ENCODE measurements at regions not wholly inside any gene's neighbourhood (a gene's known extent, or its start where the extent isn't known, plus 50 kb on each side); places are given as distances from the start of the nearest gene placed in this dataset.
A peak's percentile ranks its signal among the peaks of the same experiment; 100 is the strongest.

DNA sequence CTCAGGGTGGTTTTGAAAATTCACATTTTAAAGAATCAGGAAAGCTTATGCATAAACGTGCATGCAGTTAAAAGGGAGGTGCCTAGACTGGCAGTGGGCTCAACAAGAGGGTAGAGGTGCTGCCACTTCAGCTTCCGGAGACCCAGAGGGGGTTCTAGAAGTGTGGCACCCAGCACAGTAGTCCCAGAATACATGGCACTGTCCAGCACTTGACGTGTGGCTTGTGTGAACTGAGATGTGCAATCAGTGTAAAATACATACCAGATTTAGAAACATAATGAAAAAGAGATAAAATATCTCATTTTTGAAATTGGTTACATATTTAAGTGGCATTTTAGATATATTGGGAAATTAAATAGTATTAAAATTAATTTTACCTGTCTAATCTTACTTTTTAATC lies 89.3 kb downstream of the RIN2 start:
- Histone ChIP-seq H3K27ac (no peak overlapping the region), H3K4me1 (ENCODE audit: low read depth, poor library complexity, severe bottlenecking) (peaks cover 13% of the 10 kb centered on the region), H3K27me3 (ENCODE audit: insufficient read depth, low read depth) (no peaks in the 10 kb centered on the region), H3K4me3 (IDR thresholded peaks at IDR 0.05; ENCODE audit: insufficient read depth, low read depth, low read length) (no peak overlapping the region), H3K36me3 (ENCODE audit: insufficient read depth) (no peaks in the 10 kb centered on the region), H3K9ac (no peak overlapping the region), H3K79me2 (ENCODE audit: insufficient read depth, low read depth) (no peaks in the 10 kb centered on the region), H2AFZ (ENCODE audit: low read depth) (no peak overlapping the region), H4K20me1 (ENCODE audit: insufficient read depth) (no peaks in the 10 kb centered on the region), H3K4me2 (no peak overlapping the region)
- TF ChIP-seq, protein P1, sequence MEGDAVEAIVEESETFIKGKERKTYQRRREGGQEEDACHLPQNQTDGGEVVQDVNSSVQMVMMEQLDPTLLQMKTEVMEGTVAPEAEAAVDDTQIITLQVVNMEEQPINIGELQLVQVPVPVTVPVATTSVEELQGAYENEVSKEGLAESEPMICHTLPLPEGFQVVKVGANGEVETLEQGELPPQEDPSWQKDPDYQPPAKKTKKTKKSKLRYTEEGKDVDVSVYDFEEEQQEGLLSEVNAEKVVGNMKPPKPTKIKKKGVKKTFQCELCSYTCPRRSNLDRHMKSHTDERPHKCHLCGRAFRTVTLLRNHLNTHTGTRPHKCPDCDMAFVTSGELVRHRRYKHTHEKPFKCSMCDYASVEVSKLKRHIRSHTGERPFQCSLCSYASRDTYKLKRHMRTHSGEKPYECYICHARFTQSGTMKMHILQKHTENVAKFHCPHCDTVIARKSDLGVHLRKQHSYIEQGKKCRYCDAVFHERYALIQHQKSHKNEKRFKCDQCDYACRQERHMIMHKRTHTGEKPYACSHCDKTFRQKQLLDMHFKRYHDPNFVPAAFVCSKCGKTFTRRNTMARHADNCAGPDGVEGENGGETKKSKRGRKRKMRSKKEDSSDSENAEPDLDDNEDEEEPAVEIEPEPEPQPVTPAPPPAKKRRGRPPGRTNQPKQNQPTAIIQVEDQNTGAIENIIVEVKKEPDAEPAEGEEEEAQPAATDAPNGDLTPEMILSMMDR (conservative IDR thresholded peaks at IDR 0.05; ENCODE audit: low read depth, low read length): no peak

DNA sequence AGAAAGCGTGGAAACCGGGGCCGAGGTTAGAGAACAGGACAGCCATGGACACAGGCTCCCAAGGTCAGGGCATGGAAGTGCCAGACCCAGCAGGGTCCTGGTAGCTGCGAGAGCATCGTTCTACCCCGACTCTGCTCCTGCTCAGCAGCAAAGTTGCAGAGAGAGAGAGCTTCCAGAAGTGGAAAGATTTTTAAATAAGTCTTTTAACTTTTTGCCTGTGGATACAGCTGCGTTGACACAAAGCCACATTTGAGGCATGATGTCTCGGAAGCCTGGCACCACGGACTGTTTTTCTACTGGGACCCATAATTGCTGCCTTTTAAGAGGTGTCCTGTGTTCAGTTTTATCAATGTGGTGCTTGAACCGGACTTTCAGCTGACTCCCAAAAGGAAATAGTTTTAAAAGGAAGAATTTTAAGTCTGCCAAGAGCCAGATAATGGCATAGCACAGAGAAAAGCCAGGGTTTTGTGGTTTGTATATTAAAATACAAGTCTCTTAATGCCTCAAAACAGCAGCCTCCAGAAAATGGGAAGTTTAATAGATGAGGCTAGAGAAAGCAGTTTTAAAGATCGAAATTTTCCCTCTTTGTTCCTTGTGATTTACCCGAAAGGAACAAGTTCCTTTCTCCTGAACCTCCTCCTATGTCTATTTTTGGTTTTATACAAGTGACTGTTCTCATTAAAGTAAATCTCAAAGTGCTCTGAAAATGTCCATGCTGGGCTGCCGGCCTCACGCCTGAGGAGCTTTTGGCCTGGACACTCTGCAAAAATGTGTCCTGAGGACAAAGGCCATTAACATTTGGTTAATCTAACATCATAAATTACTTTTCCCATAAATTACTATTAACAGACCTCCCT lies 91.5 kb downstream of the RIN2 start:
- TF ChIP-seq, protein P1 (conservative IDR thresholded peaks at IDR 0.05; ENCODE audit: low read depth, low read length): no peak
- H3K4me3 ChIP-seq (IDR thresholded peaks at IDR 0.05; ENCODE audit: insufficient read depth, low read depth, low read length): no peak overlapping the region
- no peak overlapping the region for H3K9ac ChIP-seq
- peaks cover 16% of the 10 kb centered on the region for H3K4me1 ChIP-seq (ENCODE audit: low read depth, poor library complexity, severe bottlenecking)
- H3K27me3 ChIP-seq (ENCODE audit: insufficient read depth, low read depth): no peaks in the 10 kb centered on the region
- no peaks in the 10 kb centered on the region for H4K20me1 ChIP-seq (ENCODE audit: insufficient read depth)
- no peaks in the 10 kb centered on the region for H3K79me2 ChIP-seq (ENCODE audit: insufficient read depth, low read depth)
- H3K4me2 ChIP-seq: no peak overlapping the region
- no peak overlapping the region for H3K27ac ChIP-seq
- no peaks in the 10 kb centered on the region for H3K36me3 ChIP-seq (ENCODE audit: insufficient read depth)
- no peak overlapping the region for H2AFZ ChIP-seq (ENCODE audit: low read depth)

DNA sequence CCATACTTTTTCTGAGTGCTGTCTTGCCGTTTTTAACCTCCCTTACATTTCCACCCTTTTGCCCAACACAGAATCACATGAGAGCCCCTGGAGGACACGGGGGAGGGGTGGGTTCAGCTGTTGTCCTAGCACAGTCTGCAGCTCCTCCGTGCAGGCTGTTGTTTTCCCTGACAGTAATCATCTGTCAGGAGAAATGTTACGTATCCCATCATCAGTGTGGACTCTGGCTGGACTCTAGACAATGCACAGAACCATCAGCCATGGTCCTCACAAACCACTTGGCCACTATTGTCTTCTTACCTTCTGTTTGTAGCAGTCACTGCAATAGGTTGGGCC lies 92.1 kb downstream of the RIN2 start:
- no peaks in the 10 kb centered on the region for H4K20me1 ChIP-seq (ENCODE audit: insufficient read depth)
- no peak overlapping the region for H3K27ac ChIP-seq
- no peak overlapping the region for H2AFZ ChIP-seq (ENCODE audit: low read depth)
- H3K79me2 ChIP-seq (ENCODE audit: insufficient read depth, low read depth): no peaks in the 10 kb centered on the region
- TF ChIP-seq, protein P1 (conservative IDR thresholded peaks at IDR 0.05; ENCODE audit: low read depth, low read length): no peak
- no peak overlapping the region for H3K9ac ChIP-seq
- H3K27me3 ChIP-seq (ENCODE audit: insufficient read depth, low read depth): no peaks in the 10 kb centered on the region
- no peaks in the 10 kb centered on the region for H3K36me3 ChIP-seq (ENCODE audit: insufficient read depth)
- peaks cover 16% of the 10 kb centered on the region for H3K4me1 ChIP-seq (ENCODE audit: low read depth, poor library complexity, severe bottlenecking)
- H3K4me2 ChIP-seq: no peak overlapping the region
- no peak overlapping the region for H3K4me3 ChIP-seq (IDR thresholded peaks at IDR 0.05; ENCODE audit: insufficient read depth, low read depth, low read length)

DNA sequence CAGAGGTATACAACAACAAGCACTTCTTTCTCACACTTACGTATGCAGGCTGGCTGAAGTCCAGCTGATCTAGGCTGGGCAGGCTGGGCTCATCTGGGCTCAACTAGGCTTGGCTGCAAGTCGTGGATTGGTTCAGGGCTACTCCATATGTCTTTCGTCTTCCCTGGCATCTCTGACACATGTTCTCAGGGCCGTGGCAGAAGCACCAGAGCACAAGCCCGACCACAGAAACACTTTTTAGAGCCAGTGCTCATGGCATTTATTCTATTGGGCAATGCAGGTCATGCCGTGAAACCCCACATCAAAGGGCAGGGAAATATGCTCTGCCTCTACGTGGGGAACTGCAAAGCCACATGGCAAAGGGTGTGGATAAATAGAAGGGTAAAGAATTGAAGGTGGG lies 93.8 kb downstream of the RIN2 start:
- Histone ChIP-seq H2AFZ (ENCODE audit: low read depth) (no peak overlapping the region), H3K36me3 (ENCODE audit: insufficient read depth) (no peaks in the 10 kb centered on the region), H4K20me1 (ENCODE audit: insufficient read depth) (no peaks in the 10 kb centered on the region), H3K9ac (no peak overlapping the region), H3K27me3 (ENCODE audit: insufficient read depth, low read depth) (no peaks in the 10 kb centered on the region), H3K4me3 (IDR thresholded peaks at IDR 0.05; ENCODE audit: insufficient read depth, low read depth, low read length) (no peak overlapping the region), H3K27ac (no peak overlapping the region; the same call in 1 of the 2 replicates), H3K79me2 (ENCODE audit: insufficient read depth, low read depth) (no peaks in the 10 kb centered on the region), H3K4me1 (ENCODE audit: low read depth, poor library complexity, severe bottlenecking) (peaks cover 16% of the 10 kb centered on the region), H3K4me2 (peak overlapping the region; percentile 51; the same call in 1 of the 2 replicates)
- TF ChIP-seq, protein P1 (conservative IDR thresholded peaks at IDR 0.05; ENCODE audit: low read depth, low read length): no peak

All from KMS-11 (cell line).